Left ventricle myocardium superior (tissue), 1 donor: ENCODE measurements at regions not wholly inside any gene's neighbourhood (a gene's known extent, or its start where the extent isn't known, plus 50 kb on each side); places are given as distances from the start of the nearest gene placed in this dataset.
"Not testable (repeated sequence)": the region's sequence is repeated elsewhere in the genome, so short reads cannot be mapped to it uniquely, and the experiment has no call there.

Experiments
- ATAC-seq: fragments of 200-7000 bp; cut with Tn5 transposase; one replicate; pipeline ENCODE4 v1.9.1; 2020; ENCODE audit warnings: mild to moderate bottlenecking, moderate library complexity
- DNase-seq: peaks from one replicate; pipeline ENCODE4 v3.0.0-alpha.2; 2020
- intact Hi-C: fragments of 100-400 bp; cut with micrococcal nuclease; formaldehyde crosslinking; loops from one replicate; pipeline ENCODE4 v1.11.0; 2022
- donor health status: DM: no; HTN: yes; CAD: no; lungs with severe emphysema.

DNA sequence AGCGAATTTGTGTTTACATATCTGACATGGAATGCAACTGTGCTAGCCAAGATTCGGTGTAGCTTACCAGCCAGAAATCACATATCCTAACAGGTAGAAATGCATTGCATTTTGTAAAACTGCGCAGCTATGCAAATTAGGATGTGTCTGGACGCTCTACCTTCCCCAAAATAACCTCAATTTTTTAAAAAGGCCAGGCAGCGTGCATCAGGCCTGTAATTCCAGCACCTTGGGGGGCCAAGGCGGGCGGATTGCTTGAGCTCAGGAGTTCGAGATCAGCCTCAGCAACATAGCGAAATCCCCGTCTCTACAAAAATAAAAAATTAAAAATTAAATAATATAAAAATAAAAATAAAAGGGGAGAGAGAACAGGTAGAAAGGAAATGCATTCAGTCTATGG is 305.0 kb downstream of the TYW1 start:
- DNase-seq = peak; percentile 34
- ATAC-seq = no peak
- intact Hi-C loops = no loop called here

DNA sequence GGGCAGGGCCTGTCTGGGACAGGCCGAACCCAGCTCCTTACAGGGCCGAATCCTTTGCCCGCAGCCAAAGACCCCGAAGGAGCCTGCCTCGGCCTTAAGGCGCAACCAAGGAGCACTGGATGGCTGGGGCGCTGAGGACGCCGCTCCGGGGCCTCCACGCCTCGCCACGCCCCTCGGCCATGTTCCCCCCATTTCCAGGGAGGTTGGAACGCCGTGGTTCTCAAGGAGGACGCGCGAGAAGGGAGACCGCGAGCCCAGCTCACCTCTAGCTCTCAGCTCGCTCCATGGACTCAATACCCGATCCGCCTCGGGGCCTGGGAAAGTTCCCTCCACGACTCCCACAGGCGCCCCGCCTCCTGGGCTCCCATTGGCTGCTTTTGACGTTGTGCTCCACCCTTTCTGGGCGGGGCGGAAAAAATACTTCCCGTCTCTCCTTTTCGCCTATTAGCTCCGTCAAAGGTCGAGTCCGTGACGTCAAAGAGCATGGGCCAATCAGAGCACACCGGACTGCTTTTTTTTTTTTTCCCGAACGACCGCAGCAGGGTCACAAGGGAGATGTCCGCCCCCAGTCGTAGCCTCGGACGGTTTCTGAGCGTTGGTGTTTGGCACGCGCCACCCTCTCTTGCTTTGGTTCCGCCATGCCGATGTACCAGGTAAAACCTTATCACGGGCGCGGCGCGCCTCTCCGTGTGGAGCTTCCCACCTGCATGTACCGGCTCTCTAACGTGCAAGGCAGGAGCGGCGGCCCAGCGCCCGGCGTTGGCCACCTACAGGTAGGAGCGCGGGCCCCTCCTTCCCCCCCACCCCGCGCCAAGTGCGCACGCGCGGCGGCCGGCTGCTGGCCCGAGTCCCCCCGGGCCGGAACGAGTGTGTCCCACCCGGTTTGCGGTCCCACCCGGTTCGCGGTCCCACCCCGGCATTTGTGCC is 305.7 kb downstream of the TYW1 start:
- intact Hi-C loops = no loop called here
- peak; percentile 96 for ATAC-seq
- peak; percentile 98 for DNase-seq

GRCh38 chr7:67304846-67305245 is 308.2 kb downstream of the TYW1 start:
- ATAC-seq, intact Hi-C loops, DNase-seq: not testable (repeated sequence)

GRCh38 chr7:67306331-67306730 is 309.7 kb downstream of the TYW1 start:
- DNase-seq (no peak), ATAC-seq (no peak)
- intact Hi-C loops = no loop called here

- intact Hi-C loops = no loop called here
- no peak for ATAC-seq
- no peak for DNase-seq
Measured at GRCh38 chr7:67309764-67310549, 313.3 kb downstream of the TYW1 start.

- ATAC-seq (no peak), DNase-seq (no peak)
- intact Hi-C loops = no loop called here
Measured at GRCh38 chr7:67311901-67312300, 315.3 kb downstream of the TYW1 start.

GRCh38 chr7:67313213-67313612 is 316.6 kb downstream of the TYW1 start:
- intact Hi-C loops = no loop called here
- ATAC-seq = no peak

DNA sequence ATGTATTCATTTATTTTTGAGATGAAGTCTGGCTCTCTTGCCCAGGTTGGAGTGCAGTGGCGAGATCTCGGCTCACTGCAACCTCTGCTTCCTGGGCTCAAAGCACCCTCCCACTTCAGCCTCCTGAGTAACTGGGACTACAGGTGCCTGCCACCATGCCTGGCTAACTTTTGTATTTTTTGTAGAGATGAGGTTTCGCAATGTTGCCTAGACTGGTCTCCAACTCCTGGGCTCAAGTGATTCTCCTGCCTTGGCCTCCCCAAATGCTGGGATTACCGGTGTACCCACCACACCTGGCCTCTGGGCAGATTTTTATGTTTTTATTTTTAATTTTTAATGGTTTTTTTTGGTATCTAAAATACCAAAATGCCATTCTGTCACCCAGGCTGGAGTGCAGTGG is 320.3 kb downstream of the TYW1 start:
- ATAC-seq, intact Hi-C loops, DNase-seq: not testable (repeated sequence)

More at GRCh38 chr7:67313213-67313612, 316.6 kb downstream of the TYW1 start:
- DNase-seq = no peak

DNA sequence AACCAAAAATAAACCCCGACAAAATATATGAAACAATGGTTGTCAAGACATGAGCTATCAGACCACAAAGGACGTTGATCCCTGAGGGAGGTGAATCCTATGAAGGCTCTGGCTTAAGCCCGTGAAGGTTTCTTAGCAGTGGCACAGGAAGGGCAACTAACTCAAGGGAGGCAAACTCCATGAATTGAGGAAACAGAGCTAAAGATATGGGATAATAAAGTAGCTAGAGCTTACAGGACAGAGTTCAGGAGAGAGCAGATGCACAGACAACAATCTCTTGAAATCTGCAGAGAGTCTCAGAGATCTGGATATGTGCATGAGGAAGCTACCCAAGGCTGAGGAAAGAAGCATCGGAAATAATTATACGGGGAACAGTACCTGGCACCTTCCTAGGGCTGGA is 331.6 kb downstream of the TYW1 start:
- DNase-seq, intact Hi-C loops, ATAC-seq: not testable (repeated sequence)

DNA sequence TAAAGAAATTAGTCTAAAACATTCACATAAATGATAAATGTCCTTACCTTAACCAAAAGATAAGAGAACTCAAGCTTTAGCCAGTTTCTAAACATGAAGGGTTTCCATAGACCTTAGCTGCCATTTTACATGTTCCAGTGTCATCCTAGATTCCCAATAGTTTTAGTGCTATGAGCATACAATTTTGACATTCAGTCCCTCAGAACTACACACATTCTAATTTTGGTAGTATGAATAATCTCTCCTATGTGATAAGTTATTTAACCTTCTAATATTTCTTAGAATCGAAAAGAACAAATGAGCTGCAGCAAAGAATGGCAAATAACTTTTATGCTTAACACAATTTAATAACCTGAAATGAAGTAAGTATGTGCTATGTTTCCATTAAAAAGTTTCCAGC is 338.5 kb downstream of the TYW1 start:
- ATAC-seq, intact Hi-C loops, DNase-seq: not testable (repeated sequence)

- DNase-seq, intact Hi-C loops, ATAC-seq: not testable (repeated sequence)
Measured at GRCh38 chr7:67335663-67336062, 339.0 kb downstream of the TYW1 start.

GRCh38 chr7:67338545-67338944 is 341.9 kb downstream of the TYW1 start:
- DNase-seq, intact Hi-C loops, ATAC-seq: not testable (repeated sequence)

DNA sequence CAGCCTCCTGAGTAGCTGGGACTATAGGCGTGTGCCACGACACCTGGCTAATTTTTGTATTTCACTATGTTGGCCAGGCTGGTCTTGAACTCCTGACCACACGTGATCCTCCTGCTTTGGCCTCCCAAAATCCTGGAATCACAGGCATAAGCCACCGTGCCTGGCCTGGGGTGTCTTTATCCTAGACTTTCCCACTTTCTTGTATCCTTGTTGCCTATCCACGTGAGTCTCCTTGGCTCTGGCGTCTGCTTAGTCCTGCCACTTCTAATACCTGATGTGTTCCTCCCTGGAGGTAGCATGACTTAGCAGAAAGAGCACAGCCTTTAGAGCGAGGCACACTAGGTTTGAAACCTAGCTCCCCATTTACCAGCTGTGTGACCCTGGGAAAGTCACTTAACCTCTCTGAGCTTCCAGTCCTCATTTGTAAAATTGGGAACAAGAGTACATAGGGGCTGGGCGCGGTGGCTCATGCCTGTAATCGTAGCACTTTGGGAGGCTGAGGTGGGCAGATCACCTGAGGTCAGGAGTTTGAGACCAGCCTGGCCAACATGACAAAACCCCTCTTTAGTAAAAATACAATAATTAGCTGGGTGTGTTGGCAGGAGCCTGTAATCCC is 344.6 kb downstream of the TYW1 start:
- no peak for DNase-seq
- no peak for ATAC-seq
- intact Hi-C loops = no loop called here

DNA sequence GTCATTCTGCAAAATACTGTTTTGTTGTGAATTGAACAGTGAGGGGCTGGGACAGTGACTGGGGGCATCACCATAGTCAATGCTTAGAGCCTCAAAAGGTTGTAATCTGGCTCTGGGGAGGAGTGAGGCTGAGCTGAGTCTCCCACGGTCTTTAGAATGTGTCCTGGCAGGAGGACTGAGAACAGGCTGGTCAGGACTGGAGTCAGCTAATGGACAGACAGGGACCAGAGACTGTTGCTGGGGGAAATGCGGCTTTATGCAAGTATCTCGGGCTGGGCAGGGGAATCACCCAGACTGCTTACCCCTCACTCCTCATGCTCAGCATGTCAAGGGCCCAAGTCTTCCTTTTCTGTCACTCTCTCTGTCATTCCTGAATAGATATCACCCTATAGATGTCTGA is 346.5 kb downstream of the TYW1 start:
- ATAC-seq = peak; percentile 17

DNA sequence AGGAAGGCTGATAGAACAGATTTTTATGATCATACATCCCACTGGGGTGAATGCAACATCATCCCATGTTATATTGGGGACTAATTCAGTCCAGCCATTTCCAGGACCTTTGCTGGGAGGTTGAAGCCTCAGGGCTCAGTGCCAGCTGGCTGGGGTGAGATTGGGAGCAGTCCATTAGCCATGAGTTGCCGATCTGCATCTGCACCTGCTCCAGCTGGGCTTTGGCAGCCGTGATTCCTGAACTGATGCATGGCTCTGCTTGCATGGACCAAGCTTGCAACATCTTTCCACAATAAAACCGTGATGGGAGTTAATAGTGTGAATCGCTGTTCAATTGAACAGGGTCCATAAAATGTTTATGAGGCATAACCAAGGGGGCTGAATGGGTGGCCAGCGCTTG is 346.9 kb downstream of the TYW1 start:
- ATAC-seq (peak; percentile 45), DNase-seq (peak; percentile 64)
- intact Hi-C loops = no loop called here

More for the DNA sequence above, 346.5 kb downstream of the TYW1 start:
- intact Hi-C loops = no loop called here
- no peak for DNase-seq

GRCh38 chr7:67344481-67345193 is 348.0 kb downstream of the TYW1 start:
- ATAC-seq = no peak
- intact Hi-C loops = no loop called here
- DNase-seq = no peak

DNA sequence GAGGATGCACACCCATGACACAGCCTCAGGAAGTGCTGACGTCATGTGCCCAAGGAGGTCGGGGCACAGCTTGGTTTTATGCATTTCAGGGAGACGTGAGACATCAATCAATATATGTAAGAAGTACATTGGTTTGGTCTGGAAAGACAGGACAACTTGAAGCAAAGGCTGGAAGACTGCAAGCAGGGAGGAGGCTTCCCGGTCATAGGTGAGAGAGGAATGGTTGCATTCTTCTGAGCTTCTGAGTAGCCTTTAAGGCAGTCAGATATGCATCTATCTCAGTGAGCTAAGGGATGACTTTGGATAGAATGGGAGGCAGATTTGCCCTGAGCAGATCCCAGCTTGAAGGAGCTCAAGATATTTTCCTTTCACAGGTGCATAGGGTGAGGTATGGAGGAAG is 349.5 kb downstream of the TYW1 start:
- intact Hi-C loops = no loop called here
- ATAC-seq (no peak), DNase-seq (no peak)

GRCh38 chr7:67346876-67347275 is 350.2 kb downstream of the TYW1 start:
- DNase-seq = no peak
- intact Hi-C loops = no loop called here
- ATAC-seq = no peak

DNA sequence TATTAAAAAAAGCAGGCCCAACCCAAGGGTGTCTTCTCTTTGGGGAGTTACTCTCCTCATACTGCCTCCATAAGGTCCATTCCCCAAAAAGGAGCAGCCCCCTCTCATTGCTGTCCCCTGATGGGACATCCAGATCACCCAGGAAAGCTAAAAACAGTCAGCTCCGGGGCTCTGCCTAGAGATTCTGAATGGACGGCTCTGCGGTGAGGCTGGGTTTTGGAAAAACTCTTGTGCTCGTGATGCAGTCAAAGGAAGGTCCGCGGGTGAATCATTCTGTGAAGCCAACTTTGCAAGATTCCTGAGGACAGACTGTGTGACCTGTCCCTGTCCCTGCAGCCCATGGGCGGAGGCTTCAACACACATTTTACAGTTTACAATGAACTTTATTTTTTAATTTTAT is 351.5 kb downstream of the TYW1 start:
- DNase-seq = no peak
- intact Hi-C loops = no loop called here
- ATAC-seq = no peak
